Breast epithelium (tissue), 4 donors: ENCODE measurements at regions not wholly inside any gene's neighbourhood (a gene's known extent, or its start where the extent isn't known, plus 50 kb on each side); places are given as distances from the start of the nearest gene placed in this dataset.
A peak's percentile ranks its signal among the peaks of the same experiment; 100 is the strongest.

Experiments used
- DNase-seq, 2 donors: peaks; one replicate each; pipeline ENCODE4 v3.0.0-alpha.2; 2019; ENCODE audit warnings: low spot score in 2 of 2
- H3K27ac ChIP-seq, 2 donors: fragments of 200-600 bp; sonication (generic) in 1 of 2; one replicate each; pipeline ENCODE4 v1.5.1; 2016 to 2019; ENCODE audit warnings: mild to moderate bottlenecking in 1 of 2
- H3K27me3 ChIP-seq, 2 donors: fragments of 200-600 bp; sonication (generic) in 1 of 2; one replicate each; pipeline versions ENCODE4 v1.5.1 to v1.6.0; 2017 to 2019; ENCODE audit warnings: control low read depth in 1 of 2, mild to moderate bottlenecking in 1 of 2
- H3K36me3 ChIP-seq: fragments of 200-600 bp; one replicate; pipeline ENCODE4 v1.5.1; 2019
- H3K4me1 ChIP-seq, 2 donors: fragments of 200-600 bp; sonication (generic); one replicate each; pipeline ENCODE4 v1.5.1; 2016 to 2019; ENCODE audit warnings: control low read depth in 1 of 2
- H3K4me3 ChIP-seq, 3 donors: fragments of 200-600 bp; sonication (generic); 1 replicate in 2 of 3; 2 replicates in 1 of 3; pipeline ENCODE4 v1.5.1; 2016 to 2019; ENCODE audit warnings: mild to moderate bottlenecking in 3 of 3, moderate library complexity in 2 of 3
- H3K9me3 ChIP-seq, 2 donors: fragments of 200-600 bp; sonication (generic) in 1 of 2; one replicate each; pipeline ENCODE4 v1.5.1; 2016 to 2019; ENCODE audit warnings: control low read depth in 1 of 2
- POLR2A ChIP-seq: fragments of 450-650 bp; IDR thresholded peaks from one replicate; pipeline ENCODE4 v1.6.1; 2016; ENCODE audit warnings: antibody characterized with exemption, mild to moderate bottlenecking, moderate library complexity
- POLR2AphosphoS5 ChIP-seq, 3 donors: sonication (generic); formaldehyde crosslinking; IDR thresholded peaks; one replicate each; pipeline ENCODE4 v1.6.1; 2017; ENCODE audit warnings: antibody characterized with exemption in 3 of 3
- intact Hi-C: fragments of 100-400 bp; cut with DNase I; formaldehyde crosslinking; loops from one replicate; pipeline ENCODE4 v1.15.1; 2023; ENCODE audit warnings: low total_unique reads
- TF ChIP-seq, protein P1 (sequence below), 3 donors: fragments of 450-650 bp; IDR thresholded peaks; one replicate each; pipeline ENCODE4 v1.5.1; 2016 to 2017; ENCODE audit warnings: antibody characterized with exemption in 3 of 3, mild to moderate bottlenecking in 3 of 3, moderate library complexity in 3 of 3

DNA sequence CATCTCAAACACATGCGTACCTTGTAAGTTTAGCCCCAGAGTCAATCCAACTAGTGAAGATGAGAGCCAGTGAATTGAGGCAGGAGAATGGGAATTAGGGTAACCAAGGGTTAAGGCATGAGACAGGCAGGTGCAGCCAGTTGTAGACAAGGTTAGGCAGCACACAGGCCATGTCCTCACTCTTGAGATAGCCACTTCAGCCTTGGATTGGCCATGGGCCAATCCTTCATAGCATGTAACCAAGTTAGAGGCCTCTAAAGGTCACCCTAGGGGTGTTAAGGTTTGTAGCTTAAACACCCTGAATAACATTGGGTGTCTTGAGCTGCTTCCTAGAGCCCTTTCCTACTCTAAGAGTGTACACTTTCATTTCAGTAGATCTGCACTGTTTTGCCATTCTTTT is 208.2 kb upstream of the RBM19 start:
- no peak for DNase-seq
- H3K4me3 ChIP-seq: no peak overlapping the region
- intact Hi-C loops: no loop called here
- no peak overlapping the region for H3K27ac ChIP-seq
- no peaks in the 10 kb centered on the region for H3K9me3 ChIP-seq
- TF ChIP-seq POLR2A (no peak), POLR2AphosphoS5 (IDR thresholded peaks at IDR 0.05) (no peak)
- TF ChIP-seq, protein P1, sequence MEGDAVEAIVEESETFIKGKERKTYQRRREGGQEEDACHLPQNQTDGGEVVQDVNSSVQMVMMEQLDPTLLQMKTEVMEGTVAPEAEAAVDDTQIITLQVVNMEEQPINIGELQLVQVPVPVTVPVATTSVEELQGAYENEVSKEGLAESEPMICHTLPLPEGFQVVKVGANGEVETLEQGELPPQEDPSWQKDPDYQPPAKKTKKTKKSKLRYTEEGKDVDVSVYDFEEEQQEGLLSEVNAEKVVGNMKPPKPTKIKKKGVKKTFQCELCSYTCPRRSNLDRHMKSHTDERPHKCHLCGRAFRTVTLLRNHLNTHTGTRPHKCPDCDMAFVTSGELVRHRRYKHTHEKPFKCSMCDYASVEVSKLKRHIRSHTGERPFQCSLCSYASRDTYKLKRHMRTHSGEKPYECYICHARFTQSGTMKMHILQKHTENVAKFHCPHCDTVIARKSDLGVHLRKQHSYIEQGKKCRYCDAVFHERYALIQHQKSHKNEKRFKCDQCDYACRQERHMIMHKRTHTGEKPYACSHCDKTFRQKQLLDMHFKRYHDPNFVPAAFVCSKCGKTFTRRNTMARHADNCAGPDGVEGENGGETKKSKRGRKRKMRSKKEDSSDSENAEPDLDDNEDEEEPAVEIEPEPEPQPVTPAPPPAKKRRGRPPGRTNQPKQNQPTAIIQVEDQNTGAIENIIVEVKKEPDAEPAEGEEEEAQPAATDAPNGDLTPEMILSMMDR (IDR thresholded peaks at IDR 0.05): no peak
- H3K27me3 ChIP-seq: no peaks in the 10 kb centered on the region
- H3K4me1 ChIP-seq: no peaks in the 10 kb centered on the region
- no peaks in the 10 kb centered on the region for H3K36me3 ChIP-seq

DNA sequence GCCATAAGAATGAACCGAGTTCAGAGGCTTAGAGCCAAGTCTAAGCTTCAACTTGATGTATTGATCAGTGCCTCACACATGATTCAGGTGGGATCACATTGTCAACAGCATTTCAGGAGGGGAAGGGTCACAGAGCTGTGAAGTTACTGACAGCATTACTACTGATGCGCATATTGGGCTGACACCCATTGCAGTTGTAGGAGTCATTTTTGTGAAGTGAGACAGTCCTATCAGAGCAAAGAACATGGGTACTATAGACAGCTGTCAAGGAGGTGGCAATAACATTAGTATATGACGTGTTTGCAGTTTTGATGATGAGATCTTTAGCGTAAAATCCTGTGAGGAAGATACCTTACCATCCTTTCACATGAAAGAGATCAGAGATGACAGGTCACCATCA is 206.0 kb upstream of the RBM19 start:
- H3K27ac ChIP-seq: no peak overlapping the region
- intact Hi-C loops: no loop called here
- TF ChIP-seq POLR2AphosphoS5 (IDR thresholded peaks at IDR 0.05) (no peak), POLR2A (no peak)
- TF ChIP-seq, protein P1 (IDR thresholded peaks at IDR 0.05): no peak
- no peaks in the 10 kb centered on the region for H3K4me1 ChIP-seq
- no peaks in the 10 kb centered on the region for H3K36me3 ChIP-seq
- no peak overlapping the region for H3K4me3 ChIP-seq
- no peaks in the 10 kb centered on the region for H3K9me3 ChIP-seq
- H3K27me3 ChIP-seq: no peaks in the 10 kb centered on the region
- no peak for DNase-seq

DNA sequence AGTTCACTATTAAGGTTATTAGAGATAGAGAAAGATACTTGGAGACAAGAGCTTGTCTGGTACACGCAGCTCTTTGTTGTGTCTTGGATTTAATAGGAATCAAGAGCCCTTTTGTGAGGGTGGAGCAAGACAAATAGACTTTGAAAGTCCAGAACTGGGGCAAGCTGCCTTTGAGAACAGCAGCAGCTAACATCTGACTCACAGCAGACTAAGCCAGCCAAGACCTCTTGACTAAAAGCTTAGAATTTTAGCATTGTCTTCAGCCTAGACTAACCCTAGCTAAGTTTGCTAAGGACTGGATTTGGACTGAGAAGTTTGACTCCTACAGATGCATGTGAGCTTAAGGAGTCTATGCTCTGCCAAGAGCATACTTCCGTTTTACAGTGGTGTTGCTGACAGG is 201.9 kb upstream of the RBM19 start:
- TF ChIP-seq, protein P1 (IDR thresholded peaks at IDR 0.05): no peak
- no peak for TF ChIP-seq POLR2AphosphoS5 (IDR thresholded peaks at IDR 0.05)
- no peak for TF ChIP-seq POLR2A
- Histone ChIP-seq H3K9me3 (no peaks in the 10 kb centered on the region), H3K4me1 (no peaks in the 10 kb centered on the region), H3K4me3 (no peak overlapping the region), H3K27me3 (peaks cover 0 to 7% of the 10 kb centered on the region in 2 donors), H3K27ac (no peak overlapping the region), H3K36me3 (no peaks in the 10 kb centered on the region)
- intact Hi-C loops: loop anchor here (10.0 kb wide), 1 partner anchor 1027 kb away; no protein-coding TSS in a partner anchor
- DNase-seq: no peak

DNA sequence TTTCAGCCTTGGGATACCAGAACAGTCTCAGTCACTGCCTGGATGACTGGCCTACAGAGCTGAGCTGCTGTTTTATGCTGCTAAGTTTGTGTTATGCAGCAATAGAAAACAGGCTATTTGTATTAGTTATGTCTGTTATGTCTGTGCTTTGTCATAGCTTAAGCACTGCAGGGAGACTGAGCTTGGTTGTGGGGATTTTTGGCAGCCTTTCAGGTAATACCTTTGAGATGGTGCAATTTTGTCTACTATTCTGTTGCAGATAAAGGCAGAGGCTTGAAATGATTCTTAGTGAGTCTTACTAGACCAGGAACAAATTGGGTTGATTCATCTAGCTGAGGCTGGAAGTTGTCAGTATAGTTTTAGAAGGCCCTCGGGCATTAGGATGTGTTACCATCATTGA is 201.3 kb upstream of the RBM19 start:
- H3K4me3 ChIP-seq: no peak overlapping the region
- H3K27me3 ChIP-seq: peaks cover 0 to 7% of the 10 kb centered on the region in 2 donors
- no peaks in the 10 kb centered on the region for H3K9me3 ChIP-seq
- no peaks in the 10 kb centered on the region for H3K4me1 ChIP-seq
- intact Hi-C loops: loop anchor here (10.0 kb wide), 1 partner anchor 1027 kb away; no protein-coding TSS in a partner anchor
- no peak for DNase-seq
- TF ChIP-seq POLR2AphosphoS5 (IDR thresholded peaks at IDR 0.05) (no peak), POLR2A (no peak)
- TF ChIP-seq, protein P1 (IDR thresholded peaks at IDR 0.05): no peak
- H3K36me3 ChIP-seq: no peaks in the 10 kb centered on the region
- no peak overlapping the region for H3K27ac ChIP-seq

DNA sequence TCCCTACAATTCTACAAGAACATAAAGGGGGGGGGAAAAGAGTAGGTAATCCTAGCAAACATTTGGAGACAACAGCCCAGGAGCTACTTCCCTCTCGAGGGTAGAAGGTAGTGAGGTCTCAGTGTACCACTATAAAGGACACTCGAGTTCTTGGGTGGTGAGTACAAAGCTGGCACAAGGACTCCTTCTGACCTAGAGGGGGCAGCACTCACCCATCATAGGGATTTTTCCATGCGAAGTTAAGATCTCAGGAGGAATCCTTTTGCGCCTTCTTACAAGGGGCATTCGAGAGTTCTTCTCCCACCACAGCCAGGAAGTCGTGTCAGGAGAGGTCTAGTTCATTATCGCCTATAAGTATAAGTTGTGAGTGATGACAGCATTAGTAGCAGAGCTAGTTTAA is 200.2 kb upstream of the RBM19 start:
- Histone ChIP-seq H3K4me3 (no peak overlapping the region), H3K27ac (no peak overlapping the region), H3K27me3 (peaks cover 0 to 7% of the 10 kb centered on the region in 2 donors), H3K36me3 (no peaks in the 10 kb centered on the region), H3K9me3 (no peaks in the 10 kb centered on the region), H3K4me1 (no peaks in the 10 kb centered on the region)
- no peak for DNase-seq
- intact Hi-C loops: loop anchor here (10.0 kb wide), 1 partner anchor 1028 kb away; no protein-coding TSS in a partner anchor
- TF ChIP-seq POLR2AphosphoS5 (IDR thresholded peaks at IDR 0.05): no peak
- TF ChIP-seq, protein P1 (IDR thresholded peaks at IDR 0.05): peak in 1 of 3 donors; percentile 37
